GM18951 (cell line): ENCODE measurements at regions not wholly inside any gene's neighbourhood (a gene's known extent, or its start where the extent isn't known, plus 50 kb on each side); places are given as distances from the start of the nearest gene placed in this dataset.

Source experiments
- POLR2A ChIP-seq: IDR thresholded peaks from 4 replicates; pipeline ENCODE4 v1.6.1; 2011; ENCODE audit warnings: mild to moderate bottlenecking; ENCODE audit not compliant: insufficient read length, insufficient read depth; ENCODE audit errors: extremely low read depth
- in situ Hi-C: fragments of 300-500 bp; cut with MboI; formaldehyde crosslinking; loops from one replicate; pipeline ENCODE4 v1.12.0; 2022; ENCODE audit warnings: low sequenced_read_pairs, mixed read lengths, inconsistent platforms; ENCODE audit not compliant: unreplicated experiment

DNA sequence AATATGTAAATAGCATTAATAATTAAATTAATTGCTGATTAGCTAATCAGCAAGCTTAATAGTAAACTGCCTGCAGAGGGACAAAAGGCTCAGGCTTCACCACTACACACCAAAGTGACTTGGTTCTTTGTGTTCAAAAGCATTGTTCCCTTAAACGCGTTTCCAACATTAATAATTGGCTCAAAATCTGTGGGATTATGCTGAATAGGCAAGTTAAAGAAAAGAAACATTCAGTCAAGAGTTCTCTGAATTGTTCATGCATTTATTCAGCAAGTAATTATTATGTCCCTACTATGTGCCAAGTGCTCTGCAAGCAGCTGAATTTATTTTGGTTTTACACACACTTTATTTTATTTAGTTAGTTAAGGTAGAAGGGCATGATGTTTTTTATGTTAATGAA is 558.5 kb upstream of the ARRDC4 start:
- in situ Hi-C loops, result no loop called here

DNA sequence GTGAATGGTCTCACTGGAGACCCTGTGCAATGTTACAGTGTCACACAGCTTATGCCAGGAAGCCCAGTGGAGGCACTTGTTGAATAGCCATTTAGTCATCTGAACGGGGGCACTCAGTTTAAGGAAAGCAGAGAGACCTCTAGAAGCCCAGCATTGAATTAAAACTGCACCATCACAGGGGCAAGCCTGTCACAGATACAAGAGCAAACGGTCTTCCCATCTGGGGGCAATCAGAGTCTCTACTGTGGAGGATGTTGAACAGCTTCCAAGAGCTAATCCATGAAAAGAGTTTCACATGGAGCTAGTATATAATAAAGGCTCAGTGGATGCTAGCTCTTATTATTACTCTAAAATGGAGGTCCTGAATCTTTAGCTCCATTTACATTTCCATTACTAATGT is 553.7 kb upstream of the ARRDC4 start:
- TF ChIP-seq POLR2A, result no peak
- in situ Hi-C loops, result no loop called here

More for the DNA sequence above, 558.5 kb upstream of the ARRDC4 start:
- no peak for TF ChIP-seq POLR2A

DNA sequence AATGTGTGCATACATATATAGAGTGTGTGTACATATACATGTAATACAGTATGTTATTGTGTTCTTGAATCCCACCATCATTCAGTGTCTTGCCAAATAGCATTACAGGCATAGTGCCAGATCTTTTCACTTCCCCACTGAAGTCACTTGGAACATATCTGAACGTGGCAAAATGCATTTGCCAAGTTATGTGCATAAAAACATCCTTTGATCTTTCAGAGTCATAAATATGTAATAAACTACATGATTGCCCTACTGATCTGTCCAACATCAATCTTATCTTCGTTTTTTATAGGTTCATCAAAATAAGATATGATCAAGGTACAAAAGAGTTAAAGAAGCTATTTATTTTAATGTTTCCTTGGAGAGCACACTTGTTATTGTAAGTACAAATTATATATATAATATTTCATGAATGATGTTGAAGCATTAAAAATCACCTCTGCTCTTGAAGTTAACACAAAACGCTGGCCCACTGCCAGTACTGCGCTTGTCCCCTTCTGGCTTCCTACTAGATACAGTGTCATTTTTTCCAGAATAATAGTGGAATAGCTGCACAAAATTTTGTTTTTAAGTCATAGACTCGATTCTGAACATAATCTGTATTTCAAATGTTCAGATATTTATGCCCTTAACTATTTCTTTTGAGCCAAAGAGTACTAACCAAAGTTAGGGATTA is 549.5 kb upstream of the ARRDC4 start:
- in situ Hi-C loops, result no loop called here
- TF ChIP-seq POLR2A, result no peak

DNA sequence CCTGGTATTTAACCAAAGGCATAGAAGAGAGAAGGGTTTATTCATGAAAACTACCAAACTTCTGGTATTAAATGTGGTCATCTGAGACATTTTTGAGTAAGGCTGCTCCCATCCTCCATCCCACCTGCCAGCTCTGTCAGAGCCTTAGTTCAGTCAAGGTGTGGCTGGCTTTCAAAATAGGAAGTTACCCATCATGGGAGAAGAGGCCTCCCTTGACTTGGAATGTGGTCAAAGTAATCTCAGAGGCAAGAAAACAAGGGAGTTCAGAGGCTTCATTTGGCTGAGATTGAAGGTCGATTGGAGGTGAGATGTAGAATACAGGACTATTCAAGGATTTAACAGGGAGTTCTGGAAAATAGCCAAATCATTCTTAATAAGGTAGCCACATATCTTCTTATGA is 540.4 kb upstream of the ARRDC4 start:
- no peak for TF ChIP-seq POLR2A
- in situ Hi-C loops, result no loop called here

DNA sequence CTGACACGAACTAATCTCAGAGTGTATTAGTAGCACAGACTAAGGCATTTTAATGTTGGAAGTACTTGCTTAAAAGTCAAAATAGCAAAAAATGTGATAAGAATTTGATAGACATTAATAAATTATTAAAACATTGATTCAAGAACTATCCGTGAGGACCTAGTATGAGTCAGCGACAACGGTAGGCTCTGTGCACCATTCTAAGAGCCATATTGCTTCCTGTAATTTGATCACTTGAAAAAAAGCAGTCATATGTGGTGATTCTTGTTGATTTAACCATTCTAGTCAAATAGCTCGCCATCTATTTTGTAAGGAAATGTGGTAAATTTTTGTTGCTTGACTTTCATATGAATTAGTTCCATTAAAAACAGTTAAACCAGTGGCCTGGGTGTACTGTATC is 534.9 kb upstream of the ARRDC4 start:
- in situ Hi-C loops, result no loop called here
- TF ChIP-seq POLR2A, result no peak

DNA sequence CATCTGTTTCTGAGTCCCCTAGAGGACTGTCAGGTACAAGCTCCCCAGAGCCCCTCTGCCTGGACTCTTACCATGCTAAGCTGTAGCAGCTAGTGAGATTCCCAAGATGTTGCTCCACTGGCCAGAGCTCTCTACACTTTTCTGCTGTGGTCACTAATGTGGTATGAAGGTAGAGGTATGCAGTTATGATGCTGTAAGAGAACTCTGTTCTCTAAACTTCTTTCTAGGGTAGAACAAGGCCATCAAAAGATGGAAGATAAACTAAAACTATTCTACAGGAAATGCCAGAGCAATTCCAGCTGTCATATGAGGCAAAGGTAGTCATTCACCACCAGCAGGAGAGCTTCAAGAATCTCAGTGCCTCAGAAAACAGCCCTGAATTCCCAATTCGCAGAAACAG is 517.4 kb upstream of the ARRDC4 start:
- in situ Hi-C loops, result no loop called here

DNA sequence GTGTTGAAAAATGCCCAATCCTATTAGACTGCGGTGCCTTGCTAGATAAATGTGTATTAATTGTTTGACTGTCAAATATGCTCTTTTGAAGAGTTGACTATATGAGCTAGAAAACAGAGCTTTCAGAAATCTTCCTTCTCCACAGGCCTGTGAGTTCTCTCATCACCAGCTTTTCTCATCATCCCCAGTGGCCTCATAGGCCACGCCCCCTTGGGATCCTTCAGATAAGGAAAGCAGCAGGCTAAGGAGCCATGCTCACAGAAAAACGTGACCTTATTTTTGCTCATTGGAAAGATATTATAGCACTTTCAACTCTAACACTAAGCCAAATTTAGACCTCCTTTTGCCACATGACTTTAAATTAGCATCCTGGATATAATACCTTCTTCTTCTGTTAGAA is 514.4 kb upstream of the ARRDC4 start:
- in situ Hi-C loops, result no loop called here
- TF ChIP-seq POLR2A, result no peak

More for the DNA sequence above, 517.4 kb upstream of the ARRDC4 start:
- no peak for TF ChIP-seq POLR2A

DNA sequence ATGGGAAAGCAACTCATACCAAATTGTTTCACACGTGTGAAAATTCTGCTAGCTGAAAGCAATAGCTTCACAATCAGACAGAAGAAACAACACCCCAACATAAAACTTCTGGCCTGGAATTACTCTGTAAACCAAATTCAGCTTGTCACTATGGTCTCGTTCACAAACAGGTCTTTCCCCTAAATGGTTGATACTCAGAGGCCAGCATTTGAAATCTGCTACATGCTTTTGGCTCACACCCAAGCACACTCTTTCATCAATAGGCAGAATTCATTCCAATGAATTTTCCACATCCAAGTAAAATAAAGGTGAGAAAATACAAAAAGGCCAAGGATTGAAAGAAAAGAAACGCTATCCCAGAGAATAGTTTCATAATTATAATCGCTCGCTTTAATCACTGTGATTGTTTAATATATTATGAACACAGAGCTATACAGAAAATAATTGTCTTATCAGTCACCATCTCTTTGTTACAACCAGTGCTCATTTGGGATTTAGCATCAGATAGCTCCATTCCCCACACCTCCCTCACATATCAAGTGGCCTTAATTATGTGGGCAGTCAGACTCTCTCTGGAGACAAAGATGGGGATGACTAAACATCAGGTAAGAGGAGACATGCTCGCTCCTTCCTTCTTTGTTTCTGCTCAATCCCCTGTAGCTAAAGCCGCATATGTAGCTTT is 503.8 kb upstream of the ARRDC4 start:
- TF ChIP-seq POLR2A, result no peak
- in situ Hi-C loops, result no loop called here

DNA sequence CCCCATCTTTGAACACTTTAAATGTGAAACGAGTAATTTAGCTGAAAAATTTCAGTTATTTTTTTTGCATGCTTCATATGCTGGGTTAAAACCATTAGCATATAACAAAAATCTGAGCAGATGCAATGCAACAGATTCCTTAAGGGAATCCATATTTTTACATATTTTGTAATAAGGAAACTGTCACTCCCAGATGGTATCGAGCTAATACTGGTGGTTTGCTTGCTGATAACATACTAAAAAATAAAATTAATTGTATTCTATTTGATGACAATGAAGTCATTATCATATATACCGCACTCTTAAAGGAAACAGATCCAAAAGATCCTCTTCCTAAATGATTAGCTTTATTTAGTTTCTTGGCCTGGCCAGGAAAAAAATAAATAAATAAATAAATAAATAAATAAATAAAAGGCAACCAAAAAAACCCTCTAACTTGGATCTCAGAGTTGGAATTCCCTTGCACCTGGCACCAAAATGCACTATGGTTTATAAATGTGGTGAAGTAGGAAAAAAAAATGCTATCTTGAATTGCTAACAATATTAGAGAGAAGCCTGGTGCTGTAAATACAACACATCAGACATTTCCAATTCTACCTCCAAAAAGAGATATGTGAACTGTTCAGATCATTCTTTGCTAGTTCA is 503.2 kb upstream of the ARRDC4 start:
- in situ Hi-C loops, result no loop called here
- TF ChIP-seq POLR2A, result no peak

DNA sequence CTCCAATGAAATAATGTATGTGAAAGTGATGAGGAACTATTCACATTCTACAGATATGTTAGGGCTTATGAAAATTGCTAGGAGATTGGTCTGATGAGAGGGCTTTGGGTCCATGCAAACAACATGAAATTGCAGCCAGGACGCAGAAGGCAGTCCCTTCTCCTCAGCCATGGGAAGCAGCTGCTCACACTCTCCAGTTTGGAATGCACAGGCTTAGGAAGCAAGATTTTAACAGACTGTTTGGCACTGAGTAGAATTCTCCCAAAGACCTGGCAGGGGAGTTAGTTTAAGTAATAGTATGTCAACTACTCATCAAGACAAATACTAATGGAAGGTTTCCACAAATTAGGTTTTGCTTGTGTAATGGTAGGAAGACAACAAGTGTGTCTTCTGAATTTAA is 500.7 kb upstream of the ARRDC4 start:
- no peak for TF ChIP-seq POLR2A
- in situ Hi-C loops, result no loop called here

DNA sequence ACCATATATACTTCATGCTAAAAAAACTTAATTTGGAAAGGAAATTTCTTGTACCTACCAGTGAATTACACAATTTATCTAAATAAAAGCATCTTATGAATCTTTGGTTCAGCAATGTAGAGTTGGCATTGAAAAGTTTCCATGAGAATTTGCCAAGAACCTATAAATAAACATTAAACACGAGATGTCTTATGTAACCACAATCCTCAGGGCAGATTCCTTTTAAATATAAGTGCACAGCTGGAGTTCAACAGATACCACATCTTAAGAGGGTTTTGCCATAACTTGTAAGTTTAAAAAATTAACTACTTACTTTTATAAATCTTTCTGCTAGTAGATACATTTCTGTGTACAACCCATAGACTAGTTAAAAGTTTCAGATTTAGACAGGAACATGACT is 499.3 kb upstream of the ARRDC4 start:
- in situ Hi-C loops, result no loop called here
- TF ChIP-seq POLR2A, result no peak

DNA sequence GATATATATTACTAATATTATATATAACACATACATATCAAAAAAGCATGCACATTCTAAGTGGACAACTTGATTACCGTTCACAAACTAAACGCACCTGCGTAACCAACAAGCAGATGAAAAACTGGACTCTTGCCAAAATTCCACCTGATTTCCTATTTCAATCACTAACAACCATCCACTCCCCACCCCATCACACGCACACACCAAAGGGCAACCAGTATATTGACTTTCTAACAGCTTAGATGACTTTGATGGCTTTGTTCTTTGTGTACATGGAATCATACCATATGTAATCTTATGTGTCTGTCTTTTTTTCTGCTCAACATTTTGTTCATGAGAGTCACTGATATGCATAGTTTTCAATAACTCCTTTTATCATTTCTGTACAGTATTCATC is 496.8 kb upstream of the ARRDC4 start:
- no peak for TF ChIP-seq POLR2A
- in situ Hi-C loops, result no loop called here

DNA sequence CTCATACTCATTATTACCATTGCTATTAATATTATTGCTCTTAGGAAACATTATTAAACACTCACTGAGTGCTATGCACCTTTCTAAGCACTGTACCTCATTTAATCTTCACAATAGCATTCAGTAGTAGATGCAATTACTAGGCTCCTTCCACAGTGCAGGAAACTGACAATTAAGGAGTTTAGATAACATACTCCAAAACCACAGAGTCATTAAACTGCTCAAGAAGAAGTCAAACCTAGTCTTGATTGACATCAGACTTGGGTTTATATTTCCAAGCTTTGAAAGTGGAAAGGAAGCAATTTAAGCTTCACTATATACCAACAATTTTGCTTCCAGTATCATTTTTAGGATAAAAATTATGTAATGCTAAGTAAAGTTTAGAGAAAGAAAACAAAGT is 490.1 kb upstream of the ARRDC4 start:
- TF ChIP-seq POLR2A, result no peak
- in situ Hi-C loops, result no loop called here

DNA sequence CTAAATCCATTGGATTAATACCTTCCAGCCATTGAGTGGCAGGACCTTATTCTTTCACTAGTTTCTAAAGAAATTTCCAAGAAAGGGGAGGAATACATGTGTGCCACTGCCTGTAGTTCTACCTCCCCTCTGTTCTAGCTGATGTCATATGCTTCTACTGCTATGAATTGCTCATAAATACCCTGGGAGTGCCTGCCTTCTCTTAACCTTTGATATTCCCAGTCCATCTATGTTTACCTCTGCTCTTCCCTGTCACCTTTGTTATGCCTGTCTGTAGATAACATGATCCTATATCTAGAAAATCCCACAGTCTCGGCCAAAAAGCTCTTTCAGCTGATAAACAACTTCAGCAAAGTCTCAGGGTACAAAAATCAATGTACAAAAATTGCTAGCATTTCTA is 486.9 kb upstream of the ARRDC4 start:
- TF ChIP-seq POLR2A, result no peak
- in situ Hi-C loops, result no loop called here
